Keratinocyte (primary cell): ENCODE measurements at regions not wholly inside any gene's neighbourhood (a gene's known extent, or its start where the extent isn't known, plus 50 kb on each side); places are given as distances from the start of the nearest gene placed in this dataset.

Experiments
- DNase-seq: peaks from one replicate; pipeline ENCODE4 v3.0.0-alpha.2; 2011; ENCODE audit warnings: low read depth, missing footprints, low spot score
- FAIRE-seq: peaks from 2 replicates; lab custom pipeline; 2011; peaks lifted over from hg19 to GRCh38; lab: Jason Lieb, UNC
- H2AFZ ChIP-seq: 2 replicates; pipeline ENCODE4 v1.6.0; 2012; ENCODE audit warnings: low read length, control low read depth, inconsistent platforms; ENCODE audit not compliant: control insufficient read depth
- H3K27ac ChIP-seq: 2 replicates; pipeline ENCODE4 v1.5.1; 2011; ENCODE audit warnings: low read length; ENCODE audit not compliant: control insufficient read depth, insufficient read depth
- H3K27me3 ChIP-seq: 3 replicates; pipeline ENCODE4 v1.6.0; 2011; ENCODE audit warnings: low read length; ENCODE audit not compliant: control insufficient read depth, insufficient read depth; ENCODE audit errors: extremely low read depth
- H3K36me3 ChIP-seq, 2 experiments: 2 replicates in 1 of 2; 3 replicates in 1 of 2; pipeline ENCODE4 v1.5.1; 2011; ENCODE audit warnings: low read length in 2 of 2, mild to moderate bottlenecking in 1 of 2; ENCODE audit not compliant: control insufficient read depth in 2 of 2, insufficient read depth in 2 of 2; ENCODE audit errors: extremely low read depth in 1 of 2
- H3K4me1 ChIP-seq: 3 replicates; pipeline ENCODE4 v1.5.1; 2011; ENCODE audit warnings: low read length; ENCODE audit not compliant: control insufficient read depth, insufficient read depth; ENCODE audit errors: extremely low read depth
- H3K4me2 ChIP-seq: 3 replicates; pipeline ENCODE4 v1.6.0; 2011; ENCODE audit warnings: low read depth, low read length; ENCODE audit not compliant: control insufficient read depth, insufficient read depth; ENCODE audit errors: extremely low read depth
- H3K4me3 ChIP-seq, 3 experiments: fragments of 200-600 bp in 1 of 3; sonication (generic) in 1 of 3; 2 replicates in 2 of 3; 3 replicates in 1 of 3; pipeline ENCODE4 v1.5.1; 2011 to 2016; ENCODE audit warnings: low read length in 3 of 3, mild to moderate bottlenecking in 3 of 3, control low read depth in 2 of 3, inconsistent platforms in 1 of 3, low read depth in 1 of 3, mixed read lengths in 1 of 3, mixed run types in 1 of 3, moderate library complexity in 1 of 3; ENCODE audit not compliant: control insufficient read depth in 2 of 3, insufficient read depth in 2 of 3; ENCODE audit errors: extremely low read depth in 1 of 3
- H3K79me2 ChIP-seq: 2 replicates; pipeline ENCODE4 v1.6.0; 2012; ENCODE audit warnings: low read length; ENCODE audit not compliant: control insufficient read depth, insufficient read depth
- H3K9ac ChIP-seq: 3 replicates; pipeline ENCODE4 v1.6.0; 2011; ENCODE audit warnings: low read length; ENCODE audit not compliant: control insufficient read depth, insufficient read depth; ENCODE audit errors: extremely low read depth
- H3K9me1 ChIP-seq: 3 replicates; pipeline ENCODE4 v1.6.0; 2011; ENCODE audit warnings: low read length; ENCODE audit not compliant: control insufficient read depth, insufficient read depth; ENCODE audit errors: extremely low read depth
- H3K9me3 ChIP-seq: 2 replicates; pipeline ENCODE4 v1.5.1; 2012; ENCODE audit warnings: low read depth, low read length; ENCODE audit not compliant: control insufficient read depth
- H4K20me1 ChIP-seq: 3 replicates; pipeline ENCODE4 v1.6.0; 2011; ENCODE audit warnings: low read length; ENCODE audit not compliant: control insufficient read depth, insufficient read depth; ENCODE audit errors: extremely low read depth
- EZH2 ChIP-seq: IDR thresholded peaks from one replicate; pipeline ENCODE4 v1.6.1; 2012; ENCODE audit warnings: inconsistent platforms, mild to moderate bottlenecking, low read length, moderate library complexity
- dilution Hi-C: fragments of 300-500 bp; cut with MboI; formaldehyde crosslinking; loops from one replicate; pipeline ENCODE4 v1.7.0; 2020; ENCODE audit warnings: low sequenced_read_pairs; ENCODE audit not compliant: extremely low pct_ligation_motif_present
- TF ChIP-seq, protein P1 (sequence below), 3 experiments: IDR thresholded peaks in 1 of 3; conservative IDR thresholded peaks in 1 of 3; optimal IDR thresholded peaks in 1 of 3; 2 replicates in 2 of 3; 3 replicates in 1 of 3; pipeline versions ENCODE3 to v1.5.1; 2011; ENCODE audit warnings: low read length in 3 of 3, mild to moderate bottlenecking in 3 of 3, moderate library complexity in 2 of 3, control low read depth in 1 of 3, inconsistent platforms in 1 of 3; ENCODE audit not compliant: insufficient read depth in 2 of 3; ENCODE audit errors: extremely low read depth in 1 of 3

- Histone ChIP-seq H3K4me1 (no peaks in the 10 kb centered on the region), H3K4me2 (no peak overlapping the region), H3K9me1 (no peaks in the 10 kb centered on the region), H2AFZ (no peak overlapping the region), H3K79me2 (no peaks in the 10 kb centered on the region), H3K4me3 (no peak overlapping the region), H3K36me3 (no peaks in the 10 kb centered on the region), H3K27me3 (peaks cover 8% of the 10 kb centered on the region), H4K20me1 (no peaks in the 10 kb centered on the region), H3K9ac (no peak overlapping the region), H3K9me3 (no peaks in the 10 kb centered on the region), H3K27ac (no peak overlapping the region)
- no peak for DNase-seq
- no peak for FAIRE-seq
- dilution Hi-C loops, result loop anchor here (25.0 kb wide), 1 partner anchor 343 kb away; the partner anchor contains the start of gene SIM1
- TF ChIP-seq, protein P1, sequence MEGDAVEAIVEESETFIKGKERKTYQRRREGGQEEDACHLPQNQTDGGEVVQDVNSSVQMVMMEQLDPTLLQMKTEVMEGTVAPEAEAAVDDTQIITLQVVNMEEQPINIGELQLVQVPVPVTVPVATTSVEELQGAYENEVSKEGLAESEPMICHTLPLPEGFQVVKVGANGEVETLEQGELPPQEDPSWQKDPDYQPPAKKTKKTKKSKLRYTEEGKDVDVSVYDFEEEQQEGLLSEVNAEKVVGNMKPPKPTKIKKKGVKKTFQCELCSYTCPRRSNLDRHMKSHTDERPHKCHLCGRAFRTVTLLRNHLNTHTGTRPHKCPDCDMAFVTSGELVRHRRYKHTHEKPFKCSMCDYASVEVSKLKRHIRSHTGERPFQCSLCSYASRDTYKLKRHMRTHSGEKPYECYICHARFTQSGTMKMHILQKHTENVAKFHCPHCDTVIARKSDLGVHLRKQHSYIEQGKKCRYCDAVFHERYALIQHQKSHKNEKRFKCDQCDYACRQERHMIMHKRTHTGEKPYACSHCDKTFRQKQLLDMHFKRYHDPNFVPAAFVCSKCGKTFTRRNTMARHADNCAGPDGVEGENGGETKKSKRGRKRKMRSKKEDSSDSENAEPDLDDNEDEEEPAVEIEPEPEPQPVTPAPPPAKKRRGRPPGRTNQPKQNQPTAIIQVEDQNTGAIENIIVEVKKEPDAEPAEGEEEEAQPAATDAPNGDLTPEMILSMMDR (optimal IDR thresholded peaks at IDR 0.05 in 1 of 3, IDR thresholded peaks at IDR 0.05 in 1 of 3, conservative IDR thresholded peaks at IDR 0.05 in 1 of 3; ENCODE audit: extremely low read depth in 1 of 3, insufficient read depth in 2 of 3, low read length in 3 of 3), result no peak
- TF ChIP-seq EZH2, result no peak
Measured at GRCh38 chr6:100119261-100119660, 125.2 kb upstream of the MCHR2 start.

DNA sequence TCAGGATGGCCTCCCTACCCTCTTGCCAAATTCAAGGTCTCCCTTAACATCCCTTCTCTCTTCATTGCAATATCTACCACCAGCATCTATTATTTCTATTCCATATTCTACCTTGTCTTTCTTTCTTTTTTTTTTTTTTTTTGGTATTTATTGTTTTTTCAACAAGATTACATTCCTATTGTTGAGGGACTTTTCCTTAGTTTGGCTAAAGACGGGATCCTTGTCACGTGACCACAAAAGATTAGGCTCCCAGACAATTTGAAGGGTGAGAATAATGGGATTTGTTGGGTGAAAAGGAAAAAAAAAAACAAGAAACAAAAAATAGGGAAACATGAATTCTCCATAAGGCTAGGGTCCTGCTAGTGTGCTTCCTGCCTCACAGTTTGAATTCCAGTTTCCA, 124.3 kb upstream of the MCHR2 start:
- Histone ChIP-seq H3K4me3 (no peak overlapping the region), H3K27me3 (peaks cover 8% of the 10 kb centered on the region), H3K79me2 (no peaks in the 10 kb centered on the region), H3K27ac (no peak overlapping the region), H3K4me2 (no peak overlapping the region), H3K9me3 (no peaks in the 10 kb centered on the region), H3K9me1 (no peaks in the 10 kb centered on the region), H4K20me1 (no peaks in the 10 kb centered on the region), H3K4me1 (no peaks in the 10 kb centered on the region), H3K9ac (no peak overlapping the region), H2AFZ (no peak overlapping the region), H3K36me3 (no peaks in the 10 kb centered on the region)
- dilution Hi-C loops, result loop anchor here (25.0 kb wide), 1 partner anchor 344 kb away; the partner anchor contains the start of gene SIM1
- DNase-seq (no peak), FAIRE-seq (no peak)
- TF ChIP-seq, protein P1 (optimal IDR thresholded peaks at IDR 0.05 in 1 of 3, IDR thresholded peaks at IDR 0.05 in 1 of 3, conservative IDR thresholded peaks at IDR 0.05 in 1 of 3; ENCODE audit: extremely low read depth in 1 of 3, insufficient read depth in 2 of 3, low read length in 3 of 3), result no peak
- TF ChIP-seq EZH2, result no peak
